ENCODE measurements at regions not wholly inside any gene's neighbourhood (a gene's known extent, or its start where the extent isn't known, plus 50 kb on each side); places are given as distances from the start of the nearest gene placed in this dataset.

DNA sequence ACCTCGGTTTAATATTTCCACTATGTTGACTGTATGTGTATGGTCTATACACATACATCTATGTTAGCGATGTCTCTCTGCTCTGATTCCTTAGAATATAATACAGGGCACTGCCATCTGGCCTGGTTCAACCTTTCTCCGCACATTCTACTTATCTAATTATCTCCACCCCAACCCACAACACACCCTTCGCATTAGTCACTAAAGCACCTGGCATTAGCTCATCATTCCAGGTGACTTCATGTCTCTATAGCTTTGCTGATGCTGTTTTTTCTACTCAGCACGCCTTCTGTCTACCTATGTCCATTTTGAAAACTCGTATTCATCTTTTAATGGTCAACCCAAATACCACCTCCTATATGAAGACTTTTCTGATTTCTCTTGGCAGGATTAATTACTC lies 425.2 kb upstream of the RASGEF1B start:
- DNase-seq (ENCODE audit: low spot score, unreplicated experiment), result no peak
- no peak overlapping the region for H3K27ac Mint-ChIP-seq
- TF ChIP-seq, protein P1, sequence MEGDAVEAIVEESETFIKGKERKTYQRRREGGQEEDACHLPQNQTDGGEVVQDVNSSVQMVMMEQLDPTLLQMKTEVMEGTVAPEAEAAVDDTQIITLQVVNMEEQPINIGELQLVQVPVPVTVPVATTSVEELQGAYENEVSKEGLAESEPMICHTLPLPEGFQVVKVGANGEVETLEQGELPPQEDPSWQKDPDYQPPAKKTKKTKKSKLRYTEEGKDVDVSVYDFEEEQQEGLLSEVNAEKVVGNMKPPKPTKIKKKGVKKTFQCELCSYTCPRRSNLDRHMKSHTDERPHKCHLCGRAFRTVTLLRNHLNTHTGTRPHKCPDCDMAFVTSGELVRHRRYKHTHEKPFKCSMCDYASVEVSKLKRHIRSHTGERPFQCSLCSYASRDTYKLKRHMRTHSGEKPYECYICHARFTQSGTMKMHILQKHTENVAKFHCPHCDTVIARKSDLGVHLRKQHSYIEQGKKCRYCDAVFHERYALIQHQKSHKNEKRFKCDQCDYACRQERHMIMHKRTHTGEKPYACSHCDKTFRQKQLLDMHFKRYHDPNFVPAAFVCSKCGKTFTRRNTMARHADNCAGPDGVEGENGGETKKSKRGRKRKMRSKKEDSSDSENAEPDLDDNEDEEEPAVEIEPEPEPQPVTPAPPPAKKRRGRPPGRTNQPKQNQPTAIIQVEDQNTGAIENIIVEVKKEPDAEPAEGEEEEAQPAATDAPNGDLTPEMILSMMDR (IDR thresholded peaks at IDR 0.05; ENCODE audit: unreplicated experiment), result no peak
- no peaks in the 10 kb centered on the region for H3K36me3 Mint-ChIP-seq (ENCODE audit: insufficient read depth)
- H3K9me3 Mint-ChIP-seq (ENCODE audit: low read depth), result no peaks in the 10 kb centered on the region
- H3K27me3 Mint-ChIP-seq, result peaks cover 3% of the 10 kb centered on the region
- H3K4me3 Mint-ChIP-seq (ENCODE audit: low read depth), result no peak overlapping the region
- no peaks in the 10 kb centered on the region for H3K4me1 Mint-ChIP-seq (ENCODE audit: low read depth)

DNA sequence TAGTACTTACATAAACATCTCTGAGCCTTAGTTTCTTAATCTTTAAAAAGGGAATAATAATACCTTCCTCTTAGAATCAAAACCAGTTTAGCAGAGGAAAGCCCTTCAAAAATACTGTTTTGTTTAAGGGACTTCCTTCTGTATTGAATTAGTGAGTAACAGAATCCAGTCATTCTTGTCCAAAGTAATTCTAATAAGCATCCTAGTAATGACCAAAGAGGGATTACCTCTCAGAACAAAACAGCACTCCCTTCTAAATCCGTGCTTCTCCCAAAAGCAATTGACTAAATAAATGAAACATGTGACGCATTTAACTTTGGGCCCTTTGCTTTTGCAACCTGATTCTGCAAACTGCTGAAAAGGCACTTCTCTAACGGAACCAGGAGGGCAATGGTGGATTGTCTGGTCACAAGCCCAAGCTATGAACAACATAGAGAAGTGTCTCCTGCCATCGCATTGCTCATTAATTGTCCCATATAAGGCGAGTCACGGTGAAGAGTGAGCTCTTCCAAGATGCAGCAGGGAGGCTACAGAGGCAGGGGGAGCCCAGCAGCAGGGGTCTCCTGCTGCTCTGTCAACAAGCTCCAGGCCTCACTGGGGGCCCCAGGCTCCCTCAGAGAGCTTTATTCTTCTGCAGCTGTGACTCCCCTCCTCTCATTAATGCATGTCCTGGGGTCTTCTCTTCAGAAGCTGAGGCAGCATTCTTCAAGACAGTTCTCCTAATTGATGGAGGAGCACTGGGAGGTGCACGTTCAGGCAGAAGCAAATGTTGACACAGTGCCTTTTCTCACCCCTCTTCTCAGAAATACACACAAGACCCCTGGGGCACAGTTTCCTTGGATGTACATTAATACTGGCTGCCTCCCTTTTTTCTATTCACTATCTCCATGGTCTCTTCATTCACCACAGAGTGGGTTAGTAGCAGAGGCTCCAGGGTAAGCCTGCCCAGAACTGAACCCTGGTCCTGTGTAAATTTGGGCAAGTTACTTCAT lies 419.6 kb upstream of the RASGEF1B start:
- no peak overlapping the region for H3K4me3 Mint-ChIP-seq (ENCODE audit: low read depth)
- no peaks in the 10 kb centered on the region for H3K27me3 Mint-ChIP-seq
- no peaks in the 10 kb centered on the region for H3K4me1 Mint-ChIP-seq (ENCODE audit: low read depth)
- peaks cover 6% of the 10 kb centered on the region for H3K9me3 Mint-ChIP-seq (ENCODE audit: low read depth)
- H3K36me3 Mint-ChIP-seq (ENCODE audit: insufficient read depth), result no peaks in the 10 kb centered on the region
- no peak overlapping the region for H3K27ac Mint-ChIP-seq
- no peak for DNase-seq (ENCODE audit: low spot score, unreplicated experiment)
- TF ChIP-seq, protein P1 (IDR thresholded peaks at IDR 0.05; ENCODE audit: unreplicated experiment), result no peak

DNA sequence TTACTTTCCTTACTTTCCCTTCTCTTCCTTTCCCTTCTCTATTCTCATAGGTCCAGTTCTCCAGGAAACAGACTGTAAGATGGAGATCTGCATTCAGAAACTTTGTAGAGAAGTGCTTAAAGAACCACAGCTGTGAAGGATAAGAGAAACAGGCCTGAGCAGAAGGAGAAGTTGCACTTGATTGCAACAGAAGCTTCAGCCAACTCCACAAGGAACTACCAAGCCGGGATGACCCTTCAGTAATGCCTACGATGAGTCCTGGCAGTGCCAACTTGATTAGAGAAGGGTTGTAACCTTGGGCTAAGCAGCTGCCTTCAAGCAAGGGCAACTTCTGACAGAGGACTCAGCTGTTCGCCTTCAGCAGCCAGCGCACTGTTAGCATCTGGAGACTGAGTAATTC lies 413.3 kb upstream of the RASGEF1B start:
- TF ChIP-seq, protein P1 (IDR thresholded peaks at IDR 0.05; ENCODE audit: unreplicated experiment), result no peak
- peaks cover 11% of the 10 kb centered on the region for H3K9me3 Mint-ChIP-seq (ENCODE audit: low read depth)
- no peaks in the 10 kb centered on the region for H3K36me3 Mint-ChIP-seq (ENCODE audit: insufficient read depth)
- H3K4me3 Mint-ChIP-seq (ENCODE audit: low read depth), result no peak overlapping the region
- no peak overlapping the region for H3K27ac Mint-ChIP-seq
- no peaks in the 10 kb centered on the region for H3K27me3 Mint-ChIP-seq
- DNase-seq (ENCODE audit: low spot score, unreplicated experiment), result no peak
- H3K4me1 Mint-ChIP-seq (ENCODE audit: low read depth), result peaks cover 7% of the 10 kb centered on the region

DNA sequence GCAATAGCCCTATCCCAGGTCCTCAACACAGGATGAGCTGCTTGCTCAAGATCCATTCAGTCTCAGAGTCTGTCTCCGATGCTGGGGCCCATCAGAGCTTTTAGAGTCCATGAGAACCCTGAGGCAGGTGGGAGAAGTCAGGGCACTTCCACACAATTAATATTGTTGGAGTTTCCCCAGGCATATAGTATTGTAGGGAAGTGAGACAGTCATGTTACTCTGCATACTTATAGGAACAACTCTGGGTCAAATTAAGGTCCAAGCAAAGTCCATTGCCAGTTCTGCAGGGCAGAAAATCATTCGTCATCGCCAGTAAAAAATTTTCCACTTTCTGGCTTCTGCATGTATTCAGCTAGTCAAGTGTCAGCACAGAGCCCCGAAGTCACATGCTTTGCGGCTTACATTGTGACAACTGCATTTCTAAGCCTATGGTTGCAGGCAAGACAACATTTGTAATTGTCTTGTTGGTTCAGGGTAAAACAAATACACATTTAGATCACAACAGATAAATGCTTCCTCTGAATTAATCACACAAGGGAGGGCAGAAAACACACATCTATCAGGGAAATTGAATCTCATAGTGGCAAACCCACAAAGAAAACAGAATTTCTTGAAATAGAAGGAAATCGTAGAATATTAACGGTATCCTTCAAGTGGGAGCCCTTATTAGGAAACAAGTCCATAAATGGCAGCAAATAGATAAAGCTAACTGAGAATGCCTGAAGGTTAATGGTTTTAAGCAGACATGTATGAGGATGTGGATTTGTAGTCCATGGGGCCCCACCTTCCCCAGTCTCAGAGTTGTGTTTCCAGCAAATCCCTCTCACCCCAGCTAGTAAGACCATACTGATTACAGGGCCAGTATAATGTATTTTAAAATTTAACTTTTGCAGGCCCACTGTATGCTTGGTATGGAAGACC lies 412.1 kb upstream of the RASGEF1B start:
- H3K27ac Mint-ChIP-seq, result no peak overlapping the region
- TF ChIP-seq, protein P1 (IDR thresholded peaks at IDR 0.05; ENCODE audit: unreplicated experiment), result no peak
- no peaks in the 10 kb centered on the region for H3K36me3 Mint-ChIP-seq (ENCODE audit: insufficient read depth)
- H3K4me3 Mint-ChIP-seq (ENCODE audit: low read depth), result no peak overlapping the region
- peaks cover 11% of the 10 kb centered on the region for H3K9me3 Mint-ChIP-seq (ENCODE audit: low read depth)
- peaks cover 7% of the 10 kb centered on the region for H3K4me1 Mint-ChIP-seq (ENCODE audit: low read depth)
- H3K27me3 Mint-ChIP-seq, result no peaks in the 10 kb centered on the region
- DNase-seq (ENCODE audit: low spot score, unreplicated experiment), result no peak

DNA sequence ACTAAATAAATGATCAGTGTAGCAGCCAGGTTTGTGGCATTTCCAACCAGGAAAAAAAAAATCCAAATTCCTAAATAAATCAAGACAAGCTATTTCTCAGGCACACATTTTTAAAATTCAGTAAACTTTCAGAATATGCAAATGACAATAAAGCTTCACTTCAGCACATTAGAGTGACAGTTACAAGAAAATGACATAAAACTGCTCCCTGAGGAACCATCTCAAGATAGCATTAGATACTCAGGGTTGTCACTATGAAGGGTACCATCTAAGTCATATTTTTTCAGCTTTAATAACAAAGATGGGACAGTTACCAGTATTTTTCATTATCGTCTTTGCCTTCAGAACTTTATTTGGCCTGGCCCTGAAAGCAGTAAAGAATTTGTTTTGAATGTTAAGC lies 411.3 kb upstream of the RASGEF1B start:
- no peak for DNase-seq (ENCODE audit: low spot score, unreplicated experiment)
- H3K4me1 Mint-ChIP-seq (ENCODE audit: low read depth), result peaks cover 7% of the 10 kb centered on the region
- no peak overlapping the region for H3K27ac Mint-ChIP-seq
- peaks cover 11% of the 10 kb centered on the region for H3K9me3 Mint-ChIP-seq (ENCODE audit: low read depth)
- no peaks in the 10 kb centered on the region for H3K27me3 Mint-ChIP-seq
- no peak overlapping the region for H3K4me3 Mint-ChIP-seq (ENCODE audit: low read depth)
- TF ChIP-seq, protein P1 (IDR thresholded peaks at IDR 0.05; ENCODE audit: unreplicated experiment), result no peak
- no peaks in the 10 kb centered on the region for H3K36me3 Mint-ChIP-seq (ENCODE audit: insufficient read depth)
